ENCODE measurements at regions not wholly inside any gene's neighbourhood (a gene's known extent, or its start where the extent isn't known, plus 50 kb on each side); places are given as distances from the start of the nearest gene placed in this dataset.

GRCh38 chr9:19947996-19948395 lies 159.2 kb upstream of the SLC24A2 start:
- Histone ChIP-seq H3K27me3 (ENCODE audit: control insufficient read depth in 2 of 2, insufficient read depth in 2 of 2, low read length in 2 of 2) (peaks cover 0 to 9% of the 10 kb centered on the region in 2 experiments), H4K20me1 (replicated peaks; ENCODE audit: control insufficient read depth, extremely low read depth, insufficient read depth, low read length) (no peaks in the 10 kb centered on the region), H3K79me2 (ENCODE audit: control insufficient read depth, insufficient read depth, low read length) (no peaks in the 10 kb centered on the region), H3K4me2 (ENCODE audit: insufficient read depth, low read length) (no peak overlapping the region), H3K4me1 (ENCODE audit: control insufficient read depth, extremely low read depth, insufficient read depth, low read length) (no peaks in the 10 kb centered on the region), H3K9me1 (replicated peaks; ENCODE audit: control insufficient read depth, extremely low read depth, insufficient read depth, low read length) (no peaks in the 10 kb centered on the region), H3K4me3 (replicated peaks in 1 of 3; ENCODE audit: insufficient read depth in 1 of 3, low read depth in 1 of 3, low read length in 3 of 3) (no peak overlapping the region), H3K27ac (ENCODE audit: insufficient read depth, low read depth, low read length) (no peak overlapping the region), H3K36me3 (ENCODE audit: control insufficient read depth in 2 of 2, extremely low read depth in 1 of 2, insufficient read depth in 2 of 2, low read length in 2 of 2) (no peaks in the 10 kb centered on the region), H3K9ac (replicated peaks; ENCODE audit: extremely low read depth, insufficient read depth, low read length) (no peak overlapping the region), H3K9me3 (replicated peaks; ENCODE audit: control insufficient read depth, insufficient read depth, low read length) (no peaks in the 10 kb centered on the region), H2AFZ (ENCODE audit: low read depth, low read length) (no peak overlapping the region)
- intact Hi-C loops (cut with micrococcal nuclease): no loop called here
- DNase-seq (ENCODE audit: low read depth, low spot score) (no peak), FAIRE-seq (no peak)
- dilution Hi-C loops (cut with MboI; ENCODE audit: extremely low pct_ligation_motif_present, low sequenced_read_pairs): no loop called here
- TF ChIP-seq EZH2 (IDR thresholded peaks at IDR 0.05; ENCODE audit: borderline replicate concordance, low read depth, low read length, severe bottlenecking) (no peak), JUN (IDR thresholded peaks at IDR 0.05; ENCODE audit: borderline replicate concordance, insufficient read depth, insufficient read length, low read depth) (no peak), FOS (IDR thresholded peaks at IDR 0.05; ENCODE audit: borderline replicate concordance, insufficient read depth, low read length) (no peak), MAX (IDR thresholded peaks at IDR 0.05; ENCODE audit: insufficient read depth, insufficient read length) (no peak), GATA2 (IDR thresholded peaks at IDR 0.05; ENCODE audit: insufficient read depth, insufficient read length, low read depth, low read length) (no peak), CTCF (IDR thresholded peaks at IDR 0.05; ENCODE audit: extremely low read depth in 1 of 2, insufficient read depth in 1 of 2, low read depth in 1 of 2, low read length in 2 of 2) (no peak), MYC (IDR thresholded peaks at IDR 0.05; ENCODE audit: low read depth, low read length) (no peak), POLR2A (IDR thresholded peaks at IDR 0.05; ENCODE audit: low read depth, low read length) (no peak), POLR2AphosphoS5 (IDR thresholded peaks at IDR 0.05; ENCODE audit: insufficient read depth, low read depth, low read length) (no peak)
- CTCF ChIA-PET: interaction anchor here (1.2 kb wide), 1 partner anchor 195 kb away, joined by 3 read pairs; no protein-coding TSS in a partner anchor
- POLR2A ChIA-PET: no interaction called here
- no TSS peak for BruUV-seq (replicated peaks)

Measured in endothelial cell of umbilical vein (primary cell).